Neural progenitor cell (in vitro differentiated cells): ENCODE measurements at regions not wholly inside any gene's neighbourhood (a gene's known extent, or its start where the extent isn't known, plus 50 kb on each side); places are given as distances from the start of the nearest gene placed in this dataset.

Source experiments
- DNase-seq: peaks from one replicate; pipeline ENCODE4 v3.0.0-alpha.2; 2016; ENCODE audit warnings: low spot score
- H2AFZ ChIP-seq: fragments of 200-600 bp; sonication (generic); replicated peaks from 2 replicates; pipeline ENCODE4 v1.6.1; 2016; ENCODE audit warnings: antibody characterized with exemption
- H3F3A ChIP-seq: fragments of 200-600 bp; sonication (generic); 2 replicates; pipeline ENCODE4 v1.6.1; 2016; ENCODE audit warnings: antibody characterized with exemption, low read depth
- H3K27ac ChIP-seq: fragments of 200-600 bp; sonication (generic); 2 replicates; pipeline ENCODE4 v1.5.1; 2016; ENCODE audit warnings: mild to moderate bottlenecking
- H3K27me3 ChIP-seq: fragments of 200-600 bp; sonication (generic); 2 replicates; pipeline ENCODE4 v1.6.1; 2016; ENCODE audit warnings: mild to moderate bottlenecking, moderate library complexity
- H3K36me3 ChIP-seq: fragments of 200-600 bp; sonication (generic); 2 replicates; pipeline ENCODE4 v1.5.1; 2016
- H3K4me1 ChIP-seq: fragments of 200-600 bp; sonication (generic); 2 replicates; pipeline ENCODE4 v1.6.1; 2016; ENCODE audit warnings: mixed run types
- H3K4me2 ChIP-seq: fragments of 200-600 bp; sonication (generic); 2 replicates; pipeline ENCODE4 v1.6.1; 2016
- H3K4me3 ChIP-seq: fragments of 200-600 bp; sonication (generic); 2 replicates; pipeline ENCODE4 v1.5.1; 2016
- H3K79me2 ChIP-seq: fragments of 200-600 bp; sonication (generic); 2 replicates; pipeline ENCODE4 v1.6.1; 2016; ENCODE audit warnings: low read depth
- H3K9ac ChIP-seq: fragments of 200-600 bp; sonication (generic); 2 replicates; pipeline ENCODE4 v1.6.1; 2016
- H3K9me3 ChIP-seq: fragments of 200-600 bp; sonication (generic); 2 replicates; pipeline ENCODE4 v1.5.1; 2016; ENCODE audit warnings: low read depth
- H4K20me1 ChIP-seq: fragments of 200-600 bp; sonication (generic); 2 replicates; pipeline ENCODE4 v1.6.1; 2016; ENCODE audit warnings: low read depth
- H3K27ac Mint-ChIP-seq: 3 replicates; pipeline ENCODE4 v1.8.0; 2021; ENCODE audit warnings: mixed read lengths
- H3K27me3 Mint-ChIP-seq: 2 replicates; pipeline ENCODE4 v1.8.0; 2022; ENCODE audit warnings: low read depth, mild to moderate bottlenecking, inconsistent platforms, moderate library complexity, mixed read lengths; ENCODE audit not compliant: insufficient read depth
- H3K36me3 Mint-ChIP-seq: 3 replicates; pipeline ENCODE4 v1.8.0; 2021; ENCODE audit warnings: mixed read lengths
- H3K4me1 Mint-ChIP-seq: 3 replicates; pipeline ENCODE4 v1.8.0; 2021; ENCODE audit warnings: mixed read lengths
- H3K4me3 Mint-ChIP-seq: 3 replicates; pipeline ENCODE4 v1.8.0; 2021; ENCODE audit warnings: mild to moderate bottlenecking, moderate library complexity, mixed read lengths
- H3K9me3 Mint-ChIP-seq: 3 replicates; pipeline ENCODE4 v1.8.0; 2020; ENCODE audit warnings: mixed read lengths
- CTCF ChIP-seq: fragments of 200-600 bp; sonication (generic); IDR thresholded peaks from 2 replicates; pipeline ENCODE4 v1.5.1; 2017; ENCODE audit warnings: antibody characterized with exemption, mild to moderate bottlenecking
- EZH2 ChIP-seq: fragments of 200-600 bp; sonication (generic); IDR thresholded peaks from 2 replicates; pipeline ENCODE4 v1.6.1; 2017; ENCODE audit warnings: antibody characterized with exemption, mild to moderate bottlenecking, moderate library complexity
- EZH2phosphoT487 ChIP-seq: fragments of 200-600 bp; sonication (generic); IDR thresholded peaks from 2 replicates; pipeline ENCODE4 v1.6.1; 2017; ENCODE audit warnings: antibody characterized with exemption

DNA sequence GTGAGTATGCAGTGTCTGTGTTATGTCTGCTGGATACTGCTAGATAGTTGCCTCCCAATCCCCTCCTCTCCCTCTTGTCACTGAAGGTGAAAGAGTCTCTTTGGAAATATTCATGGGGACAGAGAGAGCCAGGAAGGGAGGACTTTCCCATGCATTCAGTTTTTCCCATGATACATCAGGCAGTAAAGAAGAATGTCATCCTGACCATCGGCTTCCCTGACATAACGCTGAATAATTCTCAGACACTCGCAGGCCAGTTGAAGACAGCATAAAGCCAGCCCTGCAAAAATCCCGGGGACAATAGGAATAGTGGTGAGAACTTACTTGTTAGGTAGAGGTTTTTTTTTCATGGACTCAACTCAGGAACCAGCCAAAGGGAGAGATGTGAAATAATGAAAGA lies 58.1 kb downstream of the KLF4 start:
- no peak overlapping the region for H3K9ac ChIP-seq
- TF ChIP-seq CTCF (no peak), EZH2phosphoT487 (no peak), EZH2 (no peak)
- H3K9me3 Mint-ChIP-seq, result no peaks in the 10 kb centered on the region
- DNase-seq, result no peak
- no peak overlapping the region for H2AFZ ChIP-seq
- H3K27me3 ChIP-seq, result no peaks in the 10 kb centered on the region
- H3K4me1 ChIP-seq, result no peaks in the 10 kb centered on the region
- no peaks in the 10 kb centered on the region for H3K79me2 ChIP-seq
- H4K20me1 ChIP-seq, result no peaks in the 10 kb centered on the region
- H3K4me1 Mint-ChIP-seq, result no peaks in the 10 kb centered on the region
- H3K36me3 Mint-ChIP-seq, result no peaks in the 10 kb centered on the region
- H3K27me3 Mint-ChIP-seq, result peaks cover 9% of the 10 kb centered on the region
- no peaks in the 10 kb centered on the region for H3K9me3 ChIP-seq
- no peak overlapping the region for H3K4me2 ChIP-seq
- H3K27ac ChIP-seq, result no peak overlapping the region
- no peaks in the 10 kb centered on the region for H3K36me3 ChIP-seq
- H3F3A ChIP-seq, result no peaks in the 10 kb centered on the region
- no peak overlapping the region for H3K4me3 Mint-ChIP-seq
- H3K4me3 ChIP-seq, result no peak overlapping the region
- no peak overlapping the region for H3K27ac Mint-ChIP-seq

- Histone ChIP-seq H2AFZ (no peak overlapping the region), H3K9ac (no peak overlapping the region), H3K36me3 (no peaks in the 10 kb centered on the region), H3K4me1 (no peaks in the 10 kb centered on the region), H3K27ac (no peak overlapping the region), H3K4me2 (no peak overlapping the region), H4K20me1 (no peaks in the 10 kb centered on the region), H3K27me3 (no peaks in the 10 kb centered on the region), H3K9me3 (no peaks in the 10 kb centered on the region), H3K79me2 (no peaks in the 10 kb centered on the region), H3F3A (no peaks in the 10 kb centered on the region), H3K4me3 (no peak overlapping the region)
- peaks cover 4% of the 10 kb centered on the region for H3K4me1 Mint-ChIP-seq
- H3K4me3 Mint-ChIP-seq, result no peak overlapping the region
- H3K27ac Mint-ChIP-seq, result no peak overlapping the region
- no peaks in the 10 kb centered on the region for H3K9me3 Mint-ChIP-seq
- no peaks in the 10 kb centered on the region for H3K36me3 Mint-ChIP-seq
- H3K27me3 Mint-ChIP-seq, result peaks cover 11% of the 10 kb centered on the region
- no peak for TF ChIP-seq EZH2
- no peak for TF ChIP-seq CTCF
- no peak for TF ChIP-seq EZH2phosphoT487
- no peak for DNase-seq
Measured at GRCh38 chr9:107430071-107430470, 59.5 kb downstream of the KLF4 start.

DNA sequence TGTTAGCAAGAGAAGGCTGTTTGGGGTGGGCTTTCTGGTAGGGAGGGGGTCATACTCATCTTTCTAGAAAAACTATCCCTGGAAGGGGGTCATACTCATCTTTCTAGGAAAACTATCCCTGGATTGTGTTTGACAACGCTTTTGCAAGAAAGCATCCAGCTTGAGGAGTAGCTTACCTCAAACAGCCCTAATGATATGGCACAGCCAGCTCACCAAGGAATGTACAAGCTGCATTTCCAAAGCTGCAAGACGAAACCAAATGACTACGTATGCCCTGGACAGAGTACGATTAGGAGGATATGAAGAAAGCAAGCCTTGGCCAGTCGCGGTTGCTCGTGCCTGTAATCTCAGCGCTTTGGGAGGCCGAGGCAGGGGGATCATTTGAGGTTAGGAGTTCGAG lies 63.4 kb downstream of the KLF4 start:
- Histone ChIP-seq H2AFZ (no peak overlapping the region), H4K20me1 (no peaks in the 10 kb centered on the region), H3K4me1 (peaks cover 8% of the 10 kb centered on the region), H3K79me2 (no peaks in the 10 kb centered on the region), H3K9ac (no peak overlapping the region), H3F3A (peaks cover 7% of the 10 kb centered on the region), H3K4me3 (no peak overlapping the region), H3K36me3 (no peaks in the 10 kb centered on the region), H3K9me3 (no peaks in the 10 kb centered on the region), H3K27me3 (no peaks in the 10 kb centered on the region), H3K27ac (no peak overlapping the region), H3K4me2 (no peak overlapping the region)
- TF ChIP-seq EZH2 (no peak), CTCF (no peak), EZH2phosphoT487 (no peak)
- peaks cover 2% of the 10 kb centered on the region for H3K9me3 Mint-ChIP-seq
- H3K27me3 Mint-ChIP-seq, result peaks cover 7% of the 10 kb centered on the region
- H3K4me3 Mint-ChIP-seq, result no peak overlapping the region
- H3K27ac Mint-ChIP-seq, result no peak overlapping the region
- H3K4me1 Mint-ChIP-seq, result peaks cover 14% of the 10 kb centered on the region
- no peaks in the 10 kb centered on the region for H3K36me3 Mint-ChIP-seq
- DNase-seq, result no peak
